H1 (cell line): ENCODE measurements at regions not wholly inside any gene's neighbourhood (a gene's known extent, or its start where the extent isn't known, plus 50 kb on each side); places are given as distances from the start of the nearest gene placed in this dataset.

Experiments used
- CTCF ChIA-PET: fragments of 300-600 bp; sonication (Branson Sonifier 250); formaldehyde crosslinking; loops from one replicate; lab custom pipeline; 2021; ENCODE audit not compliant: partially characterized antibody; lab: Charles Lee
- POLR2A ChIA-PET: fragments of 300-600 bp; sonication (Branson Sonifier 250); formaldehyde crosslinking; loops from one replicate; lab custom pipeline; 2021; ENCODE audit warnings: inconsistent platforms; ENCODE audit not compliant: partially characterized antibody; lab: Charles Lee
- DNase-seq, 2 experiments: peaks; one replicate each; pipeline versions ENCODE4 v3.0.0 to v3.0.0-alpha.2; 2010 to 2022; ENCODE audit warnings: low spot score in 2 of 2, low read depth in 1 of 2, mixed read lengths in 1 of 2
- FAIRE-seq: peaks from 2 replicates; lab custom pipeline; 2011; peaks lifted over from hg19 to GRCh38; lab: Jason Lieb, UNC
- H2AFZ ChIP-seq: 2 replicates; pipeline ENCODE4 v1.8.1; 2012; ENCODE audit warnings: low read length, inconsistent platforms
- H2AK5ac ChIP-seq: 2 replicates; pipeline ENCODE4 v1.6.1; 2013; ENCODE audit warnings: low read depth, low read length
- H2BK120ac ChIP-seq: replicated peaks from 2 replicates; pipeline ENCODE3; 2013; ENCODE audit warnings: low read depth, low read length, inconsistent platforms
- H2BK12ac ChIP-seq: 2 replicates; pipeline ENCODE4 v1.6.1; 2013; ENCODE audit warnings: low read depth, low read length
- H2BK15ac ChIP-seq: 2 replicates; pipeline ENCODE4 v1.6.1; 2013; ENCODE audit warnings: low read length
- H2BK20ac ChIP-seq: 2 replicates; pipeline ENCODE4 v1.6.1; 2013; ENCODE audit warnings: low read length
- H2BK5ac ChIP-seq: 2 replicates; pipeline ENCODE4 v1.6.1; 2013; ENCODE audit warnings: low read depth, low read length
- H3K14ac ChIP-seq: 2 replicates; pipeline ENCODE4 v1.6.1; 2013; ENCODE audit warnings: inconsistent platforms; ENCODE audit not compliant: insufficient read length
- H3K18ac ChIP-seq: 2 replicates; pipeline ENCODE4 v1.6.1; 2013; ENCODE audit warnings: low read length; ENCODE audit errors: extremely low read depth
- H3K23ac ChIP-seq: 2 replicates; pipeline ENCODE4 v1.6.1; 2013; ENCODE audit warnings: inconsistent platforms; ENCODE audit not compliant: insufficient read length
- H3K23me2 ChIP-seq: 2 replicates; pipeline ENCODE4 v1.6.1; 2013; ENCODE audit warnings: low read depth, low read length
- H3K27ac ChIP-seq: 2 replicates; pipeline ENCODE4 v1.6.1; 2011; ENCODE audit warnings: low read depth, low read length, inconsistent platforms
- H3K27me3 ChIP-seq, 4 experiments: replicated peaks in 1 of 4; 1 replicate in 1 of 4; 2 replicates in 3 of 4; pipeline versions ENCODE4 v1.6.1 to v1.8.1; 2011 to 2013; ENCODE audit warnings: low read length in 3 of 4, mild to moderate bottlenecking in 3 of 4, inconsistent platforms in 2 of 4, mixed read lengths in 2 of 4, moderate library complexity in 1 of 4; ENCODE audit not compliant: control insufficient read depth in 3 of 4, insufficient read depth in 3 of 4; ENCODE audit errors: extremely low read depth in 1 of 4
- H3K36me3 ChIP-seq, 4 experiments: 2 replicates each; pipeline versions ENCODE4 v1.6.1 to v1.8.1; 2011 to 2013; ENCODE audit warnings: mild to moderate bottlenecking in 4 of 4, low read length in 3 of 4, moderate library complexity in 2 of 4, control low read depth in 1 of 4, inconsistent platforms in 1 of 4; ENCODE audit not compliant: insufficient read depth in 4 of 4, control insufficient read depth in 2 of 4
- H3K4ac ChIP-seq: replicated peaks from 2 replicates; pipeline ENCODE3; 2013; ENCODE audit warnings: low read length, low read depth, mixed read lengths, inconsistent platforms; ENCODE audit not compliant: insufficient read length
- H3K4me1 ChIP-seq, 4 experiments: replicated peaks in 1 of 4; 1 replicate in 1 of 4; 2 replicates in 3 of 4; pipeline versions ENCODE4 v1.6.1 to v1.8.1; 2011 to 2013; ENCODE audit warnings: low read length in 3 of 4, inconsistent platforms in 2 of 4, mixed read lengths in 1 of 4; ENCODE audit not compliant: insufficient read depth in 4 of 4, control insufficient read depth in 3 of 4
- H3K4me2 ChIP-seq, 2 experiments: 2 replicates each; pipeline versions ENCODE4 v1.6.1 to v1.8.1; 2011 to 2013; ENCODE audit warnings: low read depth in 2 of 2, low read length in 2 of 2, control low read depth in 1 of 2, inconsistent platforms in 1 of 2, mild to moderate bottlenecking in 1 of 2; ENCODE audit not compliant: insufficient read depth in 1 of 2
- H3K4me3 ChIP-seq, 4 experiments: fragments of 200-600, 300-600 bp in 1 of 4; sonication (generic), shearing (Covaris generic), sonication (Bioruptor Twin) in 1 of 4; 2 replicates each; pipeline versions ENCODE4 v1.5.1 to v1.8.1; 2011 to 2016; ENCODE audit warnings: low read length in 4 of 4, low read depth in 3 of 4, control low read depth in 2 of 4, inconsistent platforms in 2 of 4, mild to moderate bottlenecking in 2 of 4, mixed read lengths in 1 of 4, moderate library complexity in 1 of 4; ENCODE audit not compliant: insufficient read depth in 2 of 4; ENCODE audit errors: extremely low read depth in 1 of 4
- H3K56ac ChIP-seq: replicated peaks from 2 replicates; pipeline ENCODE3; 2013; ENCODE audit warnings: low read depth, mild to moderate bottlenecking, mixed read lengths, low read length, inconsistent platforms; ENCODE audit not compliant: insufficient read length
- H3K79me1 ChIP-seq: 2 replicates; pipeline ENCODE4 v1.6.1; 2013; ENCODE audit warnings: low read depth, low read length, control low read depth
- H3K79me2 ChIP-seq, 2 experiments: 2 replicates each; pipeline versions ENCODE4 v1.6.1 to v1.8.1; 2012 to 2013; ENCODE audit warnings: low read length in 2 of 2, mild to moderate bottlenecking in 2 of 2, inconsistent platforms in 1 of 2; ENCODE audit not compliant: insufficient read depth in 2 of 2, control insufficient read depth in 1 of 2
- H3K9ac ChIP-seq, 4 experiments: replicated peaks in 1 of 4; 1 replicate in 1 of 4; 2 replicates in 3 of 4; pipeline versions ENCODE4 v1.6.1 to v1.8.1; 2011 to 2013; ENCODE audit warnings: low read depth in 3 of 4, low read length in 3 of 4, control low read depth in 2 of 4, mild to moderate bottlenecking in 2 of 4, moderate library complexity in 2 of 4, inconsistent platforms in 1 of 4; ENCODE audit errors: extremely low read depth in 1 of 4
- H3K9me3 ChIP-seq, 2 experiments: 2 replicates each; pipeline versions ENCODE4 v1.6.1 to v1.8.1; 2012 to 2013; ENCODE audit warnings: mild to moderate bottlenecking in 2 of 2, moderate library complexity in 2 of 2, control low read depth in 1 of 2, inconsistent platforms in 1 of 2, low read depth in 1 of 2, low read length in 1 of 2, mixed read lengths in 1 of 2; ENCODE audit not compliant: insufficient read depth in 2 of 2
- H4K20me1 ChIP-seq, 2 experiments: replicated peaks in 1 of 2; 2 replicates each; pipeline versions ENCODE3 to v1.8.1; 2011 to 2013; ENCODE audit warnings: inconsistent platforms in 2 of 2, low read length in 2 of 2, mild to moderate bottlenecking in 1 of 2; ENCODE audit not compliant: insufficient read depth in 2 of 2, control insufficient read depth in 1 of 2
- H4K5ac ChIP-seq: 2 replicates; pipeline ENCODE4 v1.6.1; 2013; ENCODE audit warnings: low read length, low read depth, mixed read lengths, inconsistent platforms; ENCODE audit not compliant: insufficient read length
- H4K8ac ChIP-seq: 2 replicates; pipeline ENCODE4 v1.8.0; 2013; ENCODE audit warnings: mild to moderate bottlenecking, moderate library complexity, low read length, inconsistent platforms; ENCODE audit not compliant: insufficient read depth; ENCODE audit errors: extremely low read depth
- H4K91ac ChIP-seq: replicated peaks from 2 replicates; pipeline ENCODE3; 2013; ENCODE audit warnings: low read length, mixed read lengths, inconsistent platforms; ENCODE audit not compliant: insufficient read length
- BACH1 ChIP-seq: IDR thresholded peaks from 2 replicates; pipeline ENCODE4 v1.6.1; 2012; ENCODE audit warnings: low read length, improper control_type of control experiment
- BRCA1 ChIP-seq: IDR thresholded peaks from 2 replicates; pipeline ENCODE4 v1.6.1; 2012; ENCODE audit warnings: low read depth, low read length, improper control_type of control experiment
- CTBP2 ChIP-seq: IDR thresholded peaks from 2 replicates; pipeline ENCODE4 v1.7.0; 2011; ENCODE audit warnings: borderline replicate concordance, mild to moderate bottlenecking, moderate library complexity, mixed read lengths, low read length; ENCODE audit not compliant: insufficient read depth, insufficient read length
- EZH2 ChIP-seq: fragments of 200-600 bp; sonication (generic); IDR thresholded peaks from 2 replicates; pipeline ENCODE4 v1.7.1; 2012; ENCODE audit warnings: low read depth, mild to moderate bottlenecking, moderate library complexity, low read length, inconsistent platforms; ENCODE audit not compliant: severe bottlenecking
- GABPA ChIP-seq: IDR thresholded peaks from 2 replicates; pipeline ENCODE4 v1.6.1; 2011; ENCODE audit warnings: mild to moderate bottlenecking, low read length, moderate library complexity, borderline replicate concordance; ENCODE audit not compliant: insufficient read depth
- KDM1A ChIP-seq: fragments of 200-600, 300-600 bp; sonication (generic); IDR thresholded peaks from 2 replicates; pipeline ENCODE4 v1.7.1; 2016; ENCODE audit warnings: mild to moderate bottlenecking, low read length, borderline replicate concordance
- KDM4A ChIP-seq: IDR thresholded peaks from one replicate; pipeline ENCODE4 v1.7.1; 2012; ENCODE audit warnings: low read depth, mild to moderate bottlenecking, moderate library complexity, low read length, inconsistent platforms; ENCODE audit not compliant: severe bottlenecking
- POLR2A ChIP-seq, 2 experiments: IDR thresholded peaks; 1 replicate in 1 of 2; 2 replicates in 1 of 2; pipeline ENCODE4 v1.6.1; 2011; ENCODE audit warnings: low read depth in 2 of 2, low read length in 2 of 2, mild to moderate bottlenecking in 2 of 2; ENCODE audit errors: control extremely low read depth in 1 of 2
- RBBP5 ChIP-seq: IDR thresholded peaks from 2 replicates; pipeline ENCODE4 v1.7.1; 2012; ENCODE audit warnings: low read depth, mild to moderate bottlenecking, inconsistent platforms, low read length, moderate library complexity, borderline replicate concordance
- SRF ChIP-seq: IDR thresholded peaks from 2 replicates; pipeline ENCODE4 v1.6.1; 2011; ENCODE audit warnings: mild to moderate bottlenecking, low read depth, low read length, moderate library complexity
- SUZ12 ChIP-seq: fragments of 200-600 bp; sonication (generic); IDR thresholded peaks from 2 replicates; pipeline ENCODE4 v1.6.1; 2012; ENCODE audit warnings: mild to moderate bottlenecking, inconsistent platforms, low read length, moderate library complexity, mixed read lengths
- ZNF274 ChIP-seq: IDR thresholded peaks from 2 replicates; pipeline ENCODE4 v1.7.0; 2012; ENCODE audit warnings: low read length, borderline replicate concordance; ENCODE audit errors: extremely low read depth
- WGBS, 2 experiments: shearing (Covaris generic) in 1 of 2; methylation state at CpG; one replicate each; pipeline versions ENCODE4 v1.1.6 to v1.1.7; 2013 to 2015; ENCODE audit warnings: low lambda C conversion rate in 2 of 2, mixed read lengths in 2 of 2, inconsistent platforms in 1 of 2, low coverage in 1 of 2, missing lambda C conversion rate in 1 of 2; ENCODE audit not compliant: insufficient replicate concordance in 2 of 2, insufficient coverage in 1 of 2, insufficient read length in 1 of 2; ENCODE audit errors: extremely low coverage in 1 of 2, missing lambda C conversion rate in 1 of 2; 5-methylcytosine and 5-hydroxymethylcytosine counted together
- TF ChIP-seq, protein P1 (sequence below), 3 experiments: IDR thresholded peaks; 1 replicate in 2 of 3; 2 replicates in 1 of 3; pipeline versions ENCODE4 v1.5.1 to v1.6.1; 2011; ENCODE audit warnings: low read length in 3 of 3, mild to moderate bottlenecking in 3 of 3, inconsistent platforms in 2 of 3, low read depth in 1 of 3, moderate library complexity in 1 of 3; ENCODE audit not compliant: insufficient read depth in 1 of 3; ENCODE audit errors: control extremely low read depth in 1 of 3

DNA sequence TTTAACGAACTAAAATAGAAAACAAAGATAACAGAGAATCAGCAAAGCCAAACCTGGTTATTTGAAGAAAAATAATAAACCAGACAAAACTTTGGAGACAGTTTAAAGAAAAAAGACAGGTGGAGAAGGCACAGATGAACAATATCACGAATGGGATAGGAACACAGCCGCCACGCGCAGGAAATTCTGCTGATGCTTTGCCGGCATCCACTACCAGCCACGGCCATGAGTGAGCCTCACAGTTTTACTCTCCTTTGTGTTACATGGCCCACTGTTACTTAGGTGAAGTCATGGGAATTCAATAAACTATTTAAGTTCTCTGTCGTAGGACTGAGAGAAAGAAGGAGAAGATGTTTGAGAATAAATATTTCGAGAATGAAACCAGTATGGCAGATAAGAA, 503.4 kb downstream of the TTLL7 start:
- no peak overlapping the region for H2BK120ac ChIP-seq
- no peak overlapping the region for H2BK15ac ChIP-seq
- no peak overlapping the region for H2BK20ac ChIP-seq
- no peak overlapping the region for H3K4me2 ChIP-seq
- no peak overlapping the region for H2BK5ac ChIP-seq
- no peaks in the 10 kb centered on the region for H4K20me1 ChIP-seq
- no peak overlapping the region for H3K56ac ChIP-seq
- no peak overlapping the region for H3K27ac ChIP-seq
- no peaks in the 10 kb centered on the region; the same call in 1 of the 2 replicates for H3K23me2 ChIP-seq
- H2AK5ac ChIP-seq, result no peak overlapping the region
- ChIA-PET POLR2A (no interaction called here), CTCF (no interaction called here)
- 90% methylated on average over 9 of the region's 9 CpGs; no CpG with 5 or more reads in 1 of the 2 experiments for WGBS, 2 experiments
- no peak overlapping the region for H3K9ac ChIP-seq
- no peaks in the 10 kb centered on the region for H3K4me1 ChIP-seq
- no peak overlapping the region for H4K8ac ChIP-seq
- H4K91ac ChIP-seq, result no peak overlapping the region
- no peak for FAIRE-seq
- no peak overlapping the region for H3K14ac ChIP-seq
- DNase-seq, result no peak
- H3K18ac ChIP-seq, result no peak overlapping the region
- H3K27me3 ChIP-seq, result no peaks in the 10 kb centered on the region
- no peak overlapping the region for H3K4ac ChIP-seq
- H3K36me3 ChIP-seq, result no peaks in the 10 kb centered on the region
- no peaks in the 10 kb centered on the region for H3K79me2 ChIP-seq
- no peaks in the 10 kb centered on the region for H3K79me1 ChIP-seq
- H2AFZ ChIP-seq, result 0 out of 2 replicates have a peak overlapping the region, but pooled peaks have one; percentile 15
- H4K5ac ChIP-seq, result no peak overlapping the region
- H2BK12ac ChIP-seq, result no peak overlapping the region
- H3K9me3 ChIP-seq, result no peaks in the 10 kb centered on the region
- no peak overlapping the region for H3K4me3 ChIP-seq
- no peak overlapping the region for H3K23ac ChIP-seq
- TF ChIP-seq CTBP2, result no peak
- no peak for TF ChIP-seq EZH2
- no peak for TF ChIP-seq KDM1A
- TF ChIP-seq BRCA1, result no peak
- TF ChIP-seq, protein P1, sequence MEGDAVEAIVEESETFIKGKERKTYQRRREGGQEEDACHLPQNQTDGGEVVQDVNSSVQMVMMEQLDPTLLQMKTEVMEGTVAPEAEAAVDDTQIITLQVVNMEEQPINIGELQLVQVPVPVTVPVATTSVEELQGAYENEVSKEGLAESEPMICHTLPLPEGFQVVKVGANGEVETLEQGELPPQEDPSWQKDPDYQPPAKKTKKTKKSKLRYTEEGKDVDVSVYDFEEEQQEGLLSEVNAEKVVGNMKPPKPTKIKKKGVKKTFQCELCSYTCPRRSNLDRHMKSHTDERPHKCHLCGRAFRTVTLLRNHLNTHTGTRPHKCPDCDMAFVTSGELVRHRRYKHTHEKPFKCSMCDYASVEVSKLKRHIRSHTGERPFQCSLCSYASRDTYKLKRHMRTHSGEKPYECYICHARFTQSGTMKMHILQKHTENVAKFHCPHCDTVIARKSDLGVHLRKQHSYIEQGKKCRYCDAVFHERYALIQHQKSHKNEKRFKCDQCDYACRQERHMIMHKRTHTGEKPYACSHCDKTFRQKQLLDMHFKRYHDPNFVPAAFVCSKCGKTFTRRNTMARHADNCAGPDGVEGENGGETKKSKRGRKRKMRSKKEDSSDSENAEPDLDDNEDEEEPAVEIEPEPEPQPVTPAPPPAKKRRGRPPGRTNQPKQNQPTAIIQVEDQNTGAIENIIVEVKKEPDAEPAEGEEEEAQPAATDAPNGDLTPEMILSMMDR (IDR thresholded peaks at IDR 0.05; ENCODE audit: control extremely low read depth in 1 of 3, insufficient read depth in 1 of 3, low read depth in 1 of 3, low read length in 3 of 3), result no peak
- TF ChIP-seq ZNF274, result no peak
- no peak for TF ChIP-seq SUZ12
- no peak for TF ChIP-seq GABPA
- TF ChIP-seq RBBP5, result no peak
- no peak for TF ChIP-seq BACH1
- TF ChIP-seq POLR2A (IDR thresholded peaks at IDR 0.05; ENCODE audit: control extremely low read depth in 1 of 2, low read depth in 2 of 2, low read length in 2 of 2), result no peak
- no peak for TF ChIP-seq SRF
- TF ChIP-seq KDM4A, result no peak
